ENCODE measurements at regions not wholly inside any gene's neighbourhood (a gene's known extent, or its start where the extent isn't known, plus 50 kb on each side); places are given as distances from the start of the nearest gene placed in this dataset.

GRCh38 chr11:111104185-111104584 lies 141.3 kb upstream of the POU2AF2 start:
- DNase-seq: no peak
- Histone ChIP-seq H3K9me3 (ENCODE audit: control insufficient read depth in 1 of 2, low read length in 2 of 2) (no peaks in the 10 kb centered on the region), H3K27me3 (ENCODE audit: insufficient read depth, low read length) (no peaks in the 10 kb centered on the region), H3K4me3 (ENCODE audit: low read length in 2 of 2) (no peak overlapping the region), H3K36me3 (ENCODE audit: insufficient read depth, low read length) (no peaks in the 10 kb centered on the region), H3K4me1 (ENCODE audit: insufficient read depth, low read length) (no peaks in the 10 kb centered on the region), H3K27ac (ENCODE audit: low read depth, low read length) (no peak overlapping the region)
- Mint-ChIP-seq H3K27ac (no peak overlapping the region), H3K36me3 (no peaks in the 10 kb centered on the region), H3K27me3 (peaks cover 3 to 5% of the 10 kb centered on the region in 2 donors), H3K4me3 (no peak overlapping the region), H3K9me3 (no peaks in the 10 kb centered on the region), H3K4me1 (no peaks in the 10 kb centered on the region)
- CTCF ChIA-PET (ENCODE audit: partially characterized antibody): no interaction called here
- POLR2A ChIA-PET (ENCODE audit: partially characterized antibody): no interaction called here
- intact Hi-C loops (cut with micrococcal nuclease): no loop called here

GRCh38 chr11:111101881-111102280 lies 143.6 kb upstream of the POU2AF2 start:
- no peaks in the 10 kb centered on the region for H3K4me1 ChIP-seq (ENCODE audit: insufficient read depth, low read length)
- intact Hi-C loops (cut with micrococcal nuclease): no loop called here
- peaks cover 0 to 2% (median 0%) of the 10 kb centered on the region in 4 donors for H3K4me1 Mint-ChIP-seq

GRCh38 chr11:111099028-111099713 lies 146.4 kb upstream of the POU2AF2 start:
- no peaks in the 10 kb centered on the region for H3K4me1 ChIP-seq (ENCODE audit: insufficient read depth, low read length)
- CTCF ChIA-PET (ENCODE audit: partially characterized antibody): no interaction called here
- H3K9me3 Mint-ChIP-seq: no peaks in the 10 kb centered on the region
- no peak overlapping the region for H3K4me3 ChIP-seq (ENCODE audit: low read length in 2 of 2)
- H3K36me3 ChIP-seq (ENCODE audit: insufficient read depth, low read length): no peaks in the 10 kb centered on the region
- POLR2A ChIA-PET (ENCODE audit: partially characterized antibody): no interaction called here
- no peaks in the 10 kb centered on the region for H3K36me3 Mint-ChIP-seq
- H3K27me3 Mint-ChIP-seq: peaks cover 4% of the 10 kb centered on the region in 2 donors
- intact Hi-C loops (cut with micrococcal nuclease): no loop called here
- no peaks in the 10 kb centered on the region for H3K27me3 ChIP-seq (ENCODE audit: insufficient read depth, low read length)
- no peak overlapping the region for H3K4me3 Mint-ChIP-seq
- H3K9me3 ChIP-seq (ENCODE audit: control insufficient read depth in 1 of 2, low read length in 2 of 2): no peaks in the 10 kb centered on the region
- no peak for DNase-seq
- peaks cover 0 to 4% (median 0%) of the 10 kb centered on the region in 4 donors for H3K4me1 Mint-ChIP-seq
- no peak overlapping the region for H3K27ac ChIP-seq (ENCODE audit: low read depth, low read length)
- no peak overlapping the region for H3K27ac Mint-ChIP-seq

More at GRCh38 chr11:111101881-111102280, 143.6 kb upstream of the POU2AF2 start:
- Histone ChIP-seq H3K9me3 (ENCODE audit: control insufficient read depth in 1 of 2, low read length in 2 of 2) (no peaks in the 10 kb centered on the region), H3K27me3 (ENCODE audit: insufficient read depth, low read length) (no peaks in the 10 kb centered on the region), H3K36me3 (ENCODE audit: insufficient read depth, low read length) (no peaks in the 10 kb centered on the region), H3K27ac (ENCODE audit: low read depth, low read length) (no peak overlapping the region), H3K4me3 (ENCODE audit: low read length in 2 of 2) (no peak overlapping the region)
- no peak for DNase-seq
- Mint-ChIP-seq H3K27ac (no peak overlapping the region), H3K9me3 (no peaks in the 10 kb centered on the region), H3K36me3 (no peaks in the 10 kb centered on the region), H3K4me3 (no peak overlapping the region), H3K27me3 (peaks cover 4 to 6% of the 10 kb centered on the region in 2 donors)
- CTCF ChIA-PET (ENCODE audit: partially characterized antibody): no interaction called here
- POLR2A ChIA-PET (ENCODE audit: partially characterized antibody): no interaction called here

GRCh38 chr11:111098091-111098490 lies 147.4 kb upstream of the POU2AF2 start:
- POLR2A ChIA-PET (ENCODE audit: partially characterized antibody): no interaction called here

GRCh38 chr11:111097191-111097590 lies 148.3 kb upstream of the POU2AF2 start:
- Mint-ChIP-seq H3K4me3 (peak overlapping the region in 1 of 8 donors; percentile 4), H3K36me3 (no peaks in the 10 kb centered on the region), H3K27ac (no peak overlapping the region), H3K27me3 (peaks cover 4% of the 10 kb centered on the region in 2 donors), H3K4me1 (peaks cover 0 to 4% (median 0%) of the 10 kb centered on the region in 4 donors), H3K9me3 (peaks cover 0 to 2% (median 0%) of the 10 kb centered on the region in 8 donors)
- H3K36me3 ChIP-seq (ENCODE audit: insufficient read depth, low read length): no peaks in the 10 kb centered on the region
- ChIA-PET POLR2A (ENCODE audit: partially characterized antibody) (no interaction called here), CTCF (ENCODE audit: partially characterized antibody) (no interaction called here)
- no peak overlapping the region for H3K4me3 ChIP-seq (ENCODE audit: low read length in 2 of 2)
- no peak for DNase-seq
- no peaks in the 10 kb centered on the region for H3K9me3 ChIP-seq (ENCODE audit: control insufficient read depth in 1 of 2, low read length in 2 of 2)
- intact Hi-C loops (cut with micrococcal nuclease): no loop called here
- H3K27me3 ChIP-seq (ENCODE audit: insufficient read depth, low read length): no peaks in the 10 kb centered on the region
- H3K4me1 ChIP-seq (ENCODE audit: insufficient read depth, low read length): no peaks in the 10 kb centered on the region
- no peak overlapping the region for H3K27ac ChIP-seq (ENCODE audit: low read depth, low read length)

More at GRCh38 chr11:111098091-111098490, 147.4 kb upstream of the POU2AF2 start:
- Histone ChIP-seq H3K27me3 (ENCODE audit: insufficient read depth, low read length) (no peaks in the 10 kb centered on the region), H3K36me3 (ENCODE audit: insufficient read depth, low read length) (no peaks in the 10 kb centered on the region), H3K4me3 (ENCODE audit: low read length in 2 of 2) (no peak overlapping the region), H3K27ac (ENCODE audit: low read depth, low read length) (no peak overlapping the region), H3K9me3 (ENCODE audit: control insufficient read depth in 1 of 2, low read length in 2 of 2) (no peaks in the 10 kb centered on the region), H3K4me1 (ENCODE audit: insufficient read depth, low read length) (no peaks in the 10 kb centered on the region)
- CTCF ChIA-PET (ENCODE audit: partially characterized antibody): no interaction called here
- H3K36me3 Mint-ChIP-seq: no peaks in the 10 kb centered on the region
- no peaks in the 10 kb centered on the region for H3K9me3 Mint-ChIP-seq
- H3K27me3 Mint-ChIP-seq: peaks cover 4% of the 10 kb centered on the region in 2 donors
- peaks cover 0 to 4% (median 0%) of the 10 kb centered on the region in 4 donors for H3K4me1 Mint-ChIP-seq
- intact Hi-C loops (cut with micrococcal nuclease): no loop called here
- H3K27ac Mint-ChIP-seq: no peak overlapping the region
- DNase-seq: no peak
- no peak overlapping the region for H3K4me3 Mint-ChIP-seq

DNA sequence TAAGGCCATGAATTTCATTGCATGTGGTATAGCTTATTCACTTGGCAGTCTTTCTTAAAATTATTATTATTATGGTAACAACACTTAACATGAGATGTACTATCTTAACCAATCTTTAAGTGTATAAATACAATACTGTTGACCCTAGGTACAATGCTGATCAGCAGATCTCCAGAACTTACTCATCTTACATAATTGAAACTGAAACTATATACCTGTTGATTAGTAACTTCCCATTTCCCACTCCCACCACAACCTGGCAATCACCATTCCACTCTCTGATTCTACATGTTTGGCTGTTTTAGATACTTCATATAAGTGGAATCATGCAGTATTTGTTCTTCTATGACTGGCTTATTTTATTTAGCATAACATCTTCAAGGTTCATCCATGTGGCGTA lies 150.2 kb upstream of the POU2AF2 start:
- H3K4me1 Mint-ChIP-seq: peaks cover 0 to 4% (median 0%) of the 10 kb centered on the region in 4 donors
- Histone ChIP-seq H3K4me3 (ENCODE audit: low read length in 2 of 2) (no peak overlapping the region), H3K27ac (ENCODE audit: low read depth, low read length) (no peak overlapping the region), H3K4me1 (ENCODE audit: insufficient read depth, low read length) (no peaks in the 10 kb centered on the region), H3K36me3 (ENCODE audit: insufficient read depth, low read length) (no peaks in the 10 kb centered on the region), H3K9me3 (ENCODE audit: control insufficient read depth in 1 of 2, low read length in 2 of 2) (no peaks in the 10 kb centered on the region), H3K27me3 (ENCODE audit: insufficient read depth, low read length) (no peaks in the 10 kb centered on the region)
- H3K36me3 Mint-ChIP-seq: no peaks in the 10 kb centered on the region
- ChIA-PET CTCF (ENCODE audit: partially characterized antibody) (no interaction called here), POLR2A (ENCODE audit: partially characterized antibody) (no interaction called here)
- no peak overlapping the region for H3K27ac Mint-ChIP-seq
- H3K27me3 Mint-ChIP-seq: peaks cover 4% of the 10 kb centered on the region in 2 donors
- peaks cover 0 to 2% (median 0%) of the 10 kb centered on the region in 8 donors for H3K9me3 Mint-ChIP-seq
- DNase-seq: no peak
- H3K4me3 Mint-ChIP-seq: no peak overlapping the region
- intact Hi-C loops (cut with micrococcal nuclease): no loop called here

- no peaks in the 10 kb centered on the region for H3K9me3 ChIP-seq (ENCODE audit: control insufficient read depth in 1 of 2, low read length in 2 of 2)
- DNase-seq: no peak
- no peaks in the 10 kb centered on the region for H3K4me1 ChIP-seq (ENCODE audit: insufficient read depth, low read length)
- H3K27ac ChIP-seq (ENCODE audit: low read depth, low read length): no peak overlapping the region
- peaks cover 0 to 4% (median 0%) of the 10 kb centered on the region in 4 donors for H3K4me1 Mint-ChIP-seq
- H3K27ac Mint-ChIP-seq: no peak overlapping the region
- no peaks in the 10 kb centered on the region for H3K36me3 ChIP-seq (ENCODE audit: insufficient read depth, low read length)
- no peaks in the 10 kb centered on the region for H3K27me3 ChIP-seq (ENCODE audit: insufficient read depth, low read length)
- H3K9me3 Mint-ChIP-seq: peaks cover 0 to 2% (median 0%) of the 10 kb centered on the region in 8 donors
- no peak overlapping the region for H3K4me3 ChIP-seq (ENCODE audit: low read length in 2 of 2)
- H3K27me3 Mint-ChIP-seq: peaks cover 2 to 4% of the 10 kb centered on the region in 2 donors
- ChIA-PET POLR2A (ENCODE audit: partially characterized antibody) (no interaction called here), CTCF (ENCODE audit: partially characterized antibody) (no interaction called here)
- intact Hi-C loops (cut with micrococcal nuclease): no loop called here
- no peak overlapping the region for H3K4me3 Mint-ChIP-seq
- H3K36me3 Mint-ChIP-seq: no peaks in the 10 kb centered on the region
Observed at GRCh38 chr11:111093061-111093460, 152.5 kb upstream of the POU2AF2 start.

Data from CD4-positive, alpha-beta memory T cell (primary cell).